ENCODE measurements at regions not wholly inside any gene's neighbourhood (a gene's known extent, or its start where the extent isn't known, plus 50 kb on each side); places are given as distances from the start of the nearest gene placed in this dataset.

DNA sequence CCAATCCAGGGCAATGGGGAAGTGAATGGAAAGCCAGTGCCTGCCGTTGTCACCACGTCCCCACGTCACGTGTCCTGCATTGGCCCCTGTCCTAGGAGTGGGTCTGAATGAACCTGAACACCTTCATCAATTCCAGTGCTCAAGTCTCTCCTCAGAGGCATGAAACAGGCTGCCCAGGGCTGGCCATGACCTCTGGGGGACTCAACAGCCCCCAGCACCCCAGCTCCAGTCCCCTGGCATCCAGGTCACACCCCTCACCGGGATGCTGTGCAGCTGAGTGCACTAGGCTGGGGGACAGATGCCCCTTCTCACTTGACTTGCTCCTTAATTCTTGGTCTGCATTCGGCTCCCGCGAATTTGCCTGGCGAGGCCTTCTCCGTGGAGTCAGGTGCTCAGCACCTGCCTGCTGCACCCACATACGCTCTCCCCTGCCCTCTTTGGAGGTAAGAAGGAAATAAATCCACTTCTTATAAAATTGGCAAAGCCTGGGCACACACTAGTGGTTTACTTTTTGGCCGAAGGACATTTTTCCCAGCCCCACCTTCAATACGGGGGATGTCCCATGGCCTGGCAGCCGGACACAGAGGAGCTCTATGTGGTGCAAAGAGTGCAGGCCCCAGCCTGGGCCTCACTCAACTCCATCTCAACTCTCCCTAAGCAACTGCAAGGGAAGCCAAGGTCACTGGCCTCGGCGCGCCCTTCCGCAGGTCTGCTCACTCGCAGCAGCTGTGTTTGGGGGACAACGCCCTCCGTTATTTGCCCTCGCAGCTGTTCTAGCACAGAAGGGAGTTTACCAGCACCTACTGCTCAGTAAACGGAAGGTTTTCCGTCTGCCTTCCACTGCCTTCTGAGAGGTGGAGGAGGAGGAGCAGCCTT lies 77.6 kb upstream of the SHH start:
- TF ChIP-seq, protein P1, sequence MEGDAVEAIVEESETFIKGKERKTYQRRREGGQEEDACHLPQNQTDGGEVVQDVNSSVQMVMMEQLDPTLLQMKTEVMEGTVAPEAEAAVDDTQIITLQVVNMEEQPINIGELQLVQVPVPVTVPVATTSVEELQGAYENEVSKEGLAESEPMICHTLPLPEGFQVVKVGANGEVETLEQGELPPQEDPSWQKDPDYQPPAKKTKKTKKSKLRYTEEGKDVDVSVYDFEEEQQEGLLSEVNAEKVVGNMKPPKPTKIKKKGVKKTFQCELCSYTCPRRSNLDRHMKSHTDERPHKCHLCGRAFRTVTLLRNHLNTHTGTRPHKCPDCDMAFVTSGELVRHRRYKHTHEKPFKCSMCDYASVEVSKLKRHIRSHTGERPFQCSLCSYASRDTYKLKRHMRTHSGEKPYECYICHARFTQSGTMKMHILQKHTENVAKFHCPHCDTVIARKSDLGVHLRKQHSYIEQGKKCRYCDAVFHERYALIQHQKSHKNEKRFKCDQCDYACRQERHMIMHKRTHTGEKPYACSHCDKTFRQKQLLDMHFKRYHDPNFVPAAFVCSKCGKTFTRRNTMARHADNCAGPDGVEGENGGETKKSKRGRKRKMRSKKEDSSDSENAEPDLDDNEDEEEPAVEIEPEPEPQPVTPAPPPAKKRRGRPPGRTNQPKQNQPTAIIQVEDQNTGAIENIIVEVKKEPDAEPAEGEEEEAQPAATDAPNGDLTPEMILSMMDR (IDR thresholded peaks at IDR 0.05; ENCODE audit: poor library complexity, severe bottlenecking) = no peak
- TF ChIP-seq EP300 (conservative IDR thresholded peaks at IDR 0.05; ENCODE audit: poor library complexity, severe bottlenecking) = no peak
- no peak for TF ChIP-seq RAD21 (conservative IDR thresholded peaks at IDR 0.05)
- TF ChIP-seq EZH2 (IDR thresholded peaks at IDR 0.05; ENCODE audit: borderline replicate concordance, insufficient read depth, low read length, poor library complexity, severe bottlenecking) = no peak
- no peak for TF ChIP-seq SMC3 (conservative IDR thresholded peaks at IDR 0.05; ENCODE audit: poor library complexity)
- no peak for TF ChIP-seq POLR2AphosphoS5 (IDR thresholded peaks at IDR 0.05)
- TF ChIP-seq, protein P2, sequence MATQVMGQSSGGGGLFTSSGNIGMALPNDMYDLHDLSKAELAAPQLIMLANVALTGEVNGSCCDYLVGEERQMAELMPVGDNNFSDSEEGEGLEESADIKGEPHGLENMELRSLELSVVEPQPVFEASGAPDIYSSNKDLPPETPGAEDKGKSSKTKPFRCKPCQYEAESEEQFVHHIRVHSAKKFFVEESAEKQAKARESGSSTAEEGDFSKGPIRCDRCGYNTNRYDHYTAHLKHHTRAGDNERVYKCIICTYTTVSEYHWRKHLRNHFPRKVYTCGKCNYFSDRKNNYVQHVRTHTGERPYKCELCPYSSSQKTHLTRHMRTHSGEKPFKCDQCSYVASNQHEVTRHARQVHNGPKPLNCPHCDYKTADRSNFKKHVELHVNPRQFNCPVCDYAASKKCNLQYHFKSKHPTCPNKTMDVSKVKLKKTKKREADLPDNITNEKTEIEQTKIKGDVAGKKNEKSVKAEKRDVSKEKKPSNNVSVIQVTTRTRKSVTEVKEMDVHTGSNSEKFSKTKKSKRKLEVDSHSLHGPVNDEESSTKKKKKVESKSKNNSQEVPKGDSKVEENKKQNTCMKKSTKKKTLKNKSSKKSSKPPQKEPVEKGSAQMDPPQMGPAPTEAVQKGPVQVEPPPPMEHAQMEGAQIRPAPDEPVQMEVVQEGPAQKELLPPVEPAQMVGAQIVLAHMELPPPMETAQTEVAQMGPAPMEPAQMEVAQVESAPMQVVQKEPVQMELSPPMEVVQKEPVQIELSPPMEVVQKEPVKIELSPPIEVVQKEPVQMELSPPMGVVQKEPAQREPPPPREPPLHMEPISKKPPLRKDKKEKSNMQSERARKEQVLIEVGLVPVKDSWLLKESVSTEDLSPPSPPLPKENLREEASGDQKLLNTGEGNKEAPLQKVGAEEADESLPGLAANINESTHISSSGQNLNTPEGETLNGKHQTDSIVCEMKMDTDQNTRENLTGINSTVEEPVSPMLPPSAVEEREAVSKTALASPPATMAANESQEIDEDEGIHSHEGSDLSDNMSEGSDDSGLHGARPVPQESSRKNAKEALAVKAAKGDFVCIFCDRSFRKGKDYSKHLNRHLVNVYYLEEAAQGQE (IDR thresholded peaks at IDR 0.05; ENCODE audit: borderline replicate concordance) = no peak

Measured in neural cell (in vitro differentiated cells).